GM12878 (cell line): ENCODE measurements at regions not wholly inside any gene's neighbourhood (a gene's known extent, or its start where the extent isn't known, plus 50 kb on each side); places are given as distances from the start of the nearest gene placed in this dataset.

Source experiments
- ATAC-seq: fragments of 200-7000 bp; cut with Tn5 transposase; 3 replicates; pipeline ENCODE4 v1.9.1; 2020; ENCODE audit warnings: mild to moderate bottlenecking, moderate library complexity
- BruUV-seq: library from RNA; stranded (reverse); fragments of 400-500 nt; replicated peaks from 2 replicates; lab custom pipeline; 2021; lab: Mats Ljungman, UMichigan
- CTCF ChIA-PET: fragments of 300-600 bp; sonication (Branson Sonifier 250); formaldehyde crosslinking; extraction: SDS; loops from one replicate; lab custom pipeline; 2021; ENCODE audit warnings: inconsistent platforms; lab: Yijun Ruan, JAX
- POLR2A ChIA-PET: fragments of 350-600 bp; formaldehyde crosslinking; extraction: SDS; loops from one replicate; lab custom pipeline; 2021; ENCODE audit warnings: inconsistent platforms; lab: Charles Lee
- RAD21 ChIA-PET: fragments of 300-600 bp; sonication (Branson Sonifier 250); formaldehyde crosslinking; loops from one replicate; lab custom pipeline; 2023; ENCODE audit warnings: antibody characterized with exemption; ENCODE audit not compliant: unreplicated experiment; lab: Charles Lee
- SMC1A ChIA-PET: fragments of 300-600 bp; sonication (Branson Sonifier 250); formaldehyde crosslinking; loops from one replicate; lab custom pipeline; 2023; ENCODE audit not compliant: unreplicated experiment, uncharacterized antibody; lab: Charles Lee
- DNase-seq: peaks from one replicate; pipeline ENCODE4 v3.0.0-alpha.2; 2011; ENCODE audit warnings: low read depth, low spot score
- FAIRE-seq: peaks from 3 replicates; lab custom pipeline; 2011; peaks lifted over from hg19 to GRCh38; lab: Jason Lieb, UNC
- H2AFZ ChIP-seq: 2 replicates; pipeline ENCODE4 v1.6.0; 2011; ENCODE audit warnings: low read depth, low read length, control low read depth; ENCODE audit not compliant: control insufficient read depth
- H3K27ac ChIP-seq: 2 replicates; pipeline ENCODE4 v1.5.1; 2011; ENCODE audit warnings: control low read depth; ENCODE audit not compliant: control insufficient read depth, insufficient read depth
- H3K27me3 ChIP-seq, 2 experiments: replicated peaks in 1 of 2; 2 replicates each; pipeline versions ENCODE4 v1.6.0 to v1.6.1; 2011; ENCODE audit warnings: low read length in 1 of 2; ENCODE audit not compliant: control insufficient read depth in 2 of 2, insufficient read depth in 2 of 2
- H3K36me3 ChIP-seq, 2 experiments: 2 replicates each; pipeline ENCODE4 v1.5.1; 2011; ENCODE audit warnings: low read length in 1 of 2; ENCODE audit not compliant: control insufficient read depth in 2 of 2, insufficient read depth in 2 of 2
- H3K4me1 ChIP-seq: 2 replicates; pipeline ENCODE4 v1.6.1; 2011; ENCODE audit warnings: mild to moderate bottlenecking, low read length, moderate library complexity, mixed read lengths; ENCODE audit not compliant: control insufficient read depth, insufficient read depth
- H3K4me2 ChIP-seq: 2 replicates; pipeline ENCODE4 v1.6.0; 2011; ENCODE audit warnings: control low read depth; ENCODE audit not compliant: control insufficient read depth, insufficient read depth
- H3K4me3 ChIP-seq: fragments of 200-600 bp; sonication (generic); 2 replicates; pipeline ENCODE4 v1.5.1; 2016
- H3K79me2 ChIP-seq: 2 replicates; pipeline ENCODE4 v1.6.0; 2011; ENCODE audit warnings: low read length; ENCODE audit not compliant: control insufficient read depth, insufficient read depth
- H3K9ac ChIP-seq: 2 replicates; pipeline ENCODE4 v1.8.0; 2011; ENCODE audit warnings: low read length, control low read depth, mixed read lengths; ENCODE audit not compliant: control insufficient read depth, insufficient read depth
- H3K9me3 ChIP-seq: replicated peaks from 3 replicates; pipeline ENCODE4 v1.5.1; 2011; ENCODE audit warnings: mild to moderate bottlenecking, low read length; ENCODE audit not compliant: control insufficient read depth, insufficient read depth
- H4K20me1 ChIP-seq: 2 replicates; pipeline ENCODE4 v1.6.0; 2011; ENCODE audit not compliant: control insufficient read depth, insufficient read depth
- BCL11A ChIP-seq: IDR thresholded peaks from 2 replicates; pipeline ENCODE4 v1.6.1; 2011; ENCODE audit warnings: low read depth, low read length
- CHD1 ChIP-seq: IDR thresholded peaks from 2 replicates; pipeline ENCODE4 v1.6.1; 2012; ENCODE audit warnings: low read depth, low read length, improper control_type of control experiment
- CUX1 ChIP-seq: IDR thresholded peaks from 2 replicates; pipeline ENCODE4 v1.6.1; 2012; ENCODE audit warnings: improper control_type of control experiment, low read depth, low read length; ENCODE audit not compliant: insufficient replicate concordance
- EP300 ChIP-seq, 2 experiments: fragments of 150-350 bp in 1 of 2; IDR thresholded peaks; 2 replicates each; pipeline ENCODE4 v1.6.1; 2011 to 2012; ENCODE audit warnings: low read depth in 2 of 2, low read length in 2 of 2, borderline replicate concordance in 1 of 2, improper control_type of control experiment in 1 of 2, inconsistent platforms in 1 of 2; ENCODE audit not compliant: control insufficient read depth in 1 of 2
- HCFC1 ChIP-seq: fragments of 150-350 bp; IDR thresholded peaks from 2 replicates; pipeline ENCODE4 v1.6.1; 2014; ENCODE audit warnings: low read length
- HDAC6 ChIP-seq: fragments of 200-600 bp; sonication (generic); IDR thresholded peaks from one replicate; pipeline ENCODE4 v1.8.0; 2017; ENCODE audit warnings: antibody characterized with exemption; ENCODE audit not compliant: unreplicated experiment
- HSF1 ChIP-seq: fragments of 150-350 bp; IDR thresholded peaks from 2 replicates; pipeline ENCODE4 v1.6.1; 2014; ENCODE audit warnings: mild to moderate bottlenecking, low read depth, low read length
- MTA3 ChIP-seq: IDR thresholded peaks from 2 replicates; pipeline ENCODE4 v1.6.1; 2012; ENCODE audit warnings: low read length, inconsistent platforms, borderline replicate concordance
- NBN ChIP-seq: fragments of 450-650 bp; IDR thresholded peaks from 2 replicates; pipeline ENCODE4 v1.6.1; 2016
- NRF1 ChIP-seq: conservative IDR thresholded peaks from 2 replicates; pipeline ENCODE4 v1.6.1; 2011; ENCODE audit warnings: mild to moderate bottlenecking, low read depth, low read length, improper control_type of control experiment
- PBX3 ChIP-seq: IDR thresholded peaks from 2 replicates; pipeline ENCODE4 v1.6.1; 2011; ENCODE audit warnings: mild to moderate bottlenecking, low read depth, low read length, moderate library complexity; ENCODE audit not compliant: insufficient replicate concordance
- PKNOX1 ChIP-seq: fragments of 450-650 bp; IDR thresholded peaks from 2 replicates; pipeline ENCODE4 v1.6.1; 2016; ENCODE audit warnings: mild to moderate bottlenecking
- POLR2A ChIP-seq: IDR thresholded peaks from 2 replicates; pipeline ENCODE4 v1.6.1; 2011; ENCODE audit warnings: low read depth, mild to moderate bottlenecking, low read length
- RAD51 ChIP-seq: fragments of 450-650 bp; IDR thresholded peaks from 2 replicates; pipeline ENCODE4 v1.6.1; 2016; ENCODE audit warnings: moderate library complexity, mild to moderate bottlenecking, inconsistent platforms
- SMAD1 ChIP-seq: fragments of 450-650 bp; IDR thresholded peaks from 2 replicates; pipeline ENCODE4 v1.6.1; 2018; ENCODE audit warnings: mild to moderate bottlenecking, low read depth; ENCODE audit not compliant: partially characterized antibody
- SREBF1 ChIP-seq: IDR thresholded peaks from 2 replicates; pipeline ENCODE4 v1.6.1; 2012; ENCODE audit warnings: mild to moderate bottlenecking, low read length
- WGBS: methylation state at CpG from one replicate; pipeline ENCODE4 v1.1.6; 2016; ENCODE audit warnings: low lambda C conversion rate; ENCODE audit not compliant: insufficient replicate concordance, insufficient coverage; ENCODE audit errors: missing lambda C conversion rate; 5-methylcytosine and 5-hydroxymethylcytosine counted together
- in situ Hi-C: fragments of 300-500 bp; cut with MboI; formaldehyde crosslinking; loops from 9 replicates; pipeline ENCODE4 v1.14.3; 2018; ENCODE audit warnings: mixed read lengths
- intact Hi-C: fragments of 100-400 bp; cut with micrococcal nuclease; formaldehyde crosslinking; loops from one replicate; pipeline ENCODE4 v1.14.2; 2022; ENCODE audit not compliant: unreplicated experiment

DNA sequence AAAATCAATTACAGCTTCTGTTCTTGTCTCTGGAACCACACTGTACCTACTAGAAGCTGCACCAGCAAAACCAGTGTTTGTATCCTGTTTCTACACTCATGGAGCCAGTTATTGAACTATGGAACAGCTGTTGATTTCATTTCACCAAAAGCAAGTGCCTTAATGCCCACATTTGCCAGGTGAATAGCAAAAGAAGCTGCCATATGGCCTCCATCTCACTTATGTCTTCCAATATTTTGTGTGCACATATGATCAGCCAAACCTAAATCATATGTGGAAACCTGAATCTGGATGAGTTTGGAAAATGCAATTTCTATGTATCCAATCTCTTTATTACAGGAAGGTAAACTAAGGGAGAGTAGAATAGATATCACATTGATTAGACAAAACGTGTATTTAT is 415.8 kb upstream of the GRID2 start:
- ATAC-seq: no peak
- intact Hi-C loops: no loop called here
- Histone ChIP-seq H3K9me3 (no peaks in the 10 kb centered on the region), H3K27ac (no peak overlapping the region), H3K79me2 (no peaks in the 10 kb centered on the region), H3K4me3 (no peak overlapping the region), H3K27me3 (no peaks in the 10 kb centered on the region), H2AFZ (no peak overlapping the region), H4K20me1 (no peaks in the 10 kb centered on the region), H3K4me2 (no peak overlapping the region), H3K36me3 (no peaks in the 10 kb centered on the region), H3K4me1 (no peaks in the 10 kb centered on the region), H3K9ac (no peak overlapping the region)
- in situ Hi-C loops: no loop called here
- FAIRE-seq: no peak
- WGBS: 0% methylated on average over 1 of the region's 1 CpG
- SMC1A ChIA-PET: no interaction called here
- POLR2A ChIA-PET: no interaction called here
- CTCF ChIA-PET: interaction anchor here (0.6 kb wide), 1 partner anchor 900 kb away, joined by 3 read pairs; no protein-coding TSS in a partner anchor
- no TSS peak for BruUV-seq
- TF ChIP-seq SMAD1 (no peak), POLR2A (no peak), SREBF1 (no peak), HCFC1 (no peak), NRF1 (no peak), HSF1 (no peak), PKNOX1 (no peak), EP300 (IDR thresholded peaks at IDR 0.05; ENCODE audit: borderline replicate concordance in 1 of 2, control insufficient read depth in 1 of 2, low read depth in 2 of 2, low read length in 2 of 2) (no peak), RAD51 (no peak), PBX3 (no peak), BCL11A (no peak), CUX1 (no peak), CHD1 (no peak), HDAC6 (no peak), NBN (no peak), MTA3 (no peak)
- RAD21 ChIA-PET: no interaction called here
- no peak for DNase-seq
